H1 (cell line): ENCODE measurements at regions not wholly inside any gene's neighbourhood (a gene's known extent, or its start where the extent isn't known, plus 50 kb on each side); places are given as distances from the start of the nearest gene placed in this dataset.

Experiments
- CTCF ChIA-PET: fragments of 300-600 bp; sonication (Branson Sonifier 250); formaldehyde crosslinking; loops from one replicate; lab custom pipeline; 2021; ENCODE audit not compliant: partially characterized antibody; lab: Charles Lee
- POLR2A ChIA-PET: fragments of 300-600 bp; sonication (Branson Sonifier 250); formaldehyde crosslinking; loops from one replicate; lab custom pipeline; 2021; ENCODE audit warnings: inconsistent platforms; ENCODE audit not compliant: partially characterized antibody; lab: Charles Lee
- DNase-seq, 2 experiments: peaks; one replicate each; pipeline versions ENCODE4 v3.0.0 to v3.0.0-alpha.2; 2010 to 2022; ENCODE audit warnings: low spot score in 2 of 2, low read depth in 1 of 2, mixed read lengths in 1 of 2
- FAIRE-seq: peaks from 2 replicates; lab custom pipeline; 2011; peaks lifted over from hg19 to GRCh38; lab: Jason Lieb, UNC
- H2AFZ ChIP-seq: 2 replicates; pipeline ENCODE4 v1.8.1; 2012; ENCODE audit warnings: low read length, inconsistent platforms
- H2AK5ac ChIP-seq: 2 replicates; pipeline ENCODE4 v1.6.1; 2013; ENCODE audit warnings: low read depth, low read length
- H2BK120ac ChIP-seq: replicated peaks from 2 replicates; pipeline ENCODE3; 2013; ENCODE audit warnings: low read depth, low read length, inconsistent platforms
- H2BK12ac ChIP-seq: 2 replicates; pipeline ENCODE4 v1.6.1; 2013; ENCODE audit warnings: low read depth, low read length
- H2BK15ac ChIP-seq: 2 replicates; pipeline ENCODE4 v1.6.1; 2013; ENCODE audit warnings: low read length
- H2BK20ac ChIP-seq: 2 replicates; pipeline ENCODE4 v1.6.1; 2013; ENCODE audit warnings: low read length
- H2BK5ac ChIP-seq: 2 replicates; pipeline ENCODE4 v1.6.1; 2013; ENCODE audit warnings: low read depth, low read length
- H3K14ac ChIP-seq: 2 replicates; pipeline ENCODE4 v1.6.1; 2013; ENCODE audit warnings: inconsistent platforms; ENCODE audit not compliant: insufficient read length
- H3K18ac ChIP-seq: 2 replicates; pipeline ENCODE4 v1.6.1; 2013; ENCODE audit warnings: low read length; ENCODE audit errors: extremely low read depth
- H3K23ac ChIP-seq: 2 replicates; pipeline ENCODE4 v1.6.1; 2013; ENCODE audit warnings: inconsistent platforms; ENCODE audit not compliant: insufficient read length
- H3K23me2 ChIP-seq: 2 replicates; pipeline ENCODE4 v1.6.1; 2013; ENCODE audit warnings: low read depth, low read length
- H3K27ac ChIP-seq: 2 replicates; pipeline ENCODE4 v1.6.1; 2011; ENCODE audit warnings: low read depth, low read length, inconsistent platforms
- H3K27me3 ChIP-seq, 4 experiments: replicated peaks in 1 of 4; 1 replicate in 1 of 4; 2 replicates in 3 of 4; pipeline versions ENCODE4 v1.6.1 to v1.8.1; 2011 to 2013; ENCODE audit warnings: low read length in 3 of 4, mild to moderate bottlenecking in 3 of 4, inconsistent platforms in 2 of 4, mixed read lengths in 2 of 4, moderate library complexity in 1 of 4; ENCODE audit not compliant: control insufficient read depth in 3 of 4, insufficient read depth in 3 of 4; ENCODE audit errors: extremely low read depth in 1 of 4
- H3K36me3 ChIP-seq, 4 experiments: 2 replicates each; pipeline versions ENCODE4 v1.6.1 to v1.8.1; 2011 to 2013; ENCODE audit warnings: mild to moderate bottlenecking in 4 of 4, low read length in 3 of 4, moderate library complexity in 2 of 4, control low read depth in 1 of 4, inconsistent platforms in 1 of 4; ENCODE audit not compliant: insufficient read depth in 4 of 4, control insufficient read depth in 2 of 4
- H3K4ac ChIP-seq: replicated peaks from 2 replicates; pipeline ENCODE3; 2013; ENCODE audit warnings: low read length, low read depth, mixed read lengths, inconsistent platforms; ENCODE audit not compliant: insufficient read length
- H3K4me1 ChIP-seq, 4 experiments: replicated peaks in 1 of 4; 1 replicate in 1 of 4; 2 replicates in 3 of 4; pipeline versions ENCODE4 v1.6.1 to v1.8.1; 2011 to 2013; ENCODE audit warnings: low read length in 3 of 4, inconsistent platforms in 2 of 4, mixed read lengths in 1 of 4; ENCODE audit not compliant: insufficient read depth in 4 of 4, control insufficient read depth in 3 of 4
- H3K4me2 ChIP-seq, 2 experiments: 2 replicates each; pipeline versions ENCODE4 v1.6.1 to v1.8.1; 2011 to 2013; ENCODE audit warnings: low read depth in 2 of 2, low read length in 2 of 2, control low read depth in 1 of 2, inconsistent platforms in 1 of 2, mild to moderate bottlenecking in 1 of 2; ENCODE audit not compliant: insufficient read depth in 1 of 2
- H3K4me3 ChIP-seq, 4 experiments: fragments of 200-600, 300-600 bp in 1 of 4; sonication (generic), shearing (Covaris generic), sonication (Bioruptor Twin) in 1 of 4; 2 replicates each; pipeline versions ENCODE4 v1.5.1 to v1.8.1; 2011 to 2016; ENCODE audit warnings: low read length in 4 of 4, low read depth in 3 of 4, control low read depth in 2 of 4, inconsistent platforms in 2 of 4, mild to moderate bottlenecking in 2 of 4, mixed read lengths in 1 of 4, moderate library complexity in 1 of 4; ENCODE audit not compliant: insufficient read depth in 2 of 4; ENCODE audit errors: extremely low read depth in 1 of 4
- H3K56ac ChIP-seq: replicated peaks from 2 replicates; pipeline ENCODE3; 2013; ENCODE audit warnings: low read depth, mild to moderate bottlenecking, mixed read lengths, low read length, inconsistent platforms; ENCODE audit not compliant: insufficient read length
- H3K79me1 ChIP-seq: 2 replicates; pipeline ENCODE4 v1.6.1; 2013; ENCODE audit warnings: low read depth, low read length, control low read depth
- H3K79me2 ChIP-seq, 2 experiments: 2 replicates each; pipeline versions ENCODE4 v1.6.1 to v1.8.1; 2012 to 2013; ENCODE audit warnings: low read length in 2 of 2, mild to moderate bottlenecking in 2 of 2, inconsistent platforms in 1 of 2; ENCODE audit not compliant: insufficient read depth in 2 of 2, control insufficient read depth in 1 of 2
- H3K9ac ChIP-seq, 4 experiments: replicated peaks in 1 of 4; 1 replicate in 1 of 4; 2 replicates in 3 of 4; pipeline versions ENCODE4 v1.6.1 to v1.8.1; 2011 to 2013; ENCODE audit warnings: low read depth in 3 of 4, low read length in 3 of 4, control low read depth in 2 of 4, mild to moderate bottlenecking in 2 of 4, moderate library complexity in 2 of 4, inconsistent platforms in 1 of 4; ENCODE audit errors: extremely low read depth in 1 of 4
- H3K9me3 ChIP-seq, 2 experiments: 2 replicates each; pipeline versions ENCODE4 v1.6.1 to v1.8.1; 2012 to 2013; ENCODE audit warnings: mild to moderate bottlenecking in 2 of 2, moderate library complexity in 2 of 2, control low read depth in 1 of 2, inconsistent platforms in 1 of 2, low read depth in 1 of 2, low read length in 1 of 2, mixed read lengths in 1 of 2; ENCODE audit not compliant: insufficient read depth in 2 of 2
- H4K20me1 ChIP-seq, 2 experiments: replicated peaks in 1 of 2; 2 replicates each; pipeline versions ENCODE3 to v1.8.1; 2011 to 2013; ENCODE audit warnings: inconsistent platforms in 2 of 2, low read length in 2 of 2, mild to moderate bottlenecking in 1 of 2; ENCODE audit not compliant: insufficient read depth in 2 of 2, control insufficient read depth in 1 of 2
- H4K5ac ChIP-seq: 2 replicates; pipeline ENCODE4 v1.6.1; 2013; ENCODE audit warnings: low read length, low read depth, mixed read lengths, inconsistent platforms; ENCODE audit not compliant: insufficient read length
- H4K8ac ChIP-seq: 2 replicates; pipeline ENCODE4 v1.8.0; 2013; ENCODE audit warnings: mild to moderate bottlenecking, moderate library complexity, low read length, inconsistent platforms; ENCODE audit not compliant: insufficient read depth; ENCODE audit errors: extremely low read depth
- H4K91ac ChIP-seq: replicated peaks from 2 replicates; pipeline ENCODE3; 2013; ENCODE audit warnings: low read length, mixed read lengths, inconsistent platforms; ENCODE audit not compliant: insufficient read length
- CBX8 ChIP-seq: fragments of 300-800, 300-1000 bp; sonication (generic); IDR thresholded peaks from 2 replicates; pipeline ENCODE4 v1.7.1; 2016; ENCODE audit warnings: low read depth, low read length, borderline replicate concordance
- CEBPB ChIP-seq: IDR thresholded peaks from 2 replicates; pipeline ENCODE4 v1.6.1; 2012; ENCODE audit warnings: low read depth, low read length
- CHD2 ChIP-seq: IDR thresholded peaks from 2 replicates; pipeline ENCODE4 v1.6.1; 2012; ENCODE audit warnings: low read length, improper control_type of control experiment
- EGR1 ChIP-seq: IDR thresholded peaks from 2 replicates; pipeline ENCODE4 v1.6.1; 2011; ENCODE audit warnings: low read depth, low read length, borderline replicate concordance
- MAFK ChIP-seq: IDR thresholded peaks from 2 replicates; pipeline ENCODE4 v1.6.1; 2012; ENCODE audit warnings: low read depth, mild to moderate bottlenecking, improper control_type of control experiment, low read length
- PHF8 ChIP-seq: fragments of 200-600 bp; sonication (generic); conservative IDR thresholded peaks from 2 replicates; pipeline ENCODE4 v1.7.1; 2012; ENCODE audit warnings: low read depth, mild to moderate bottlenecking, inconsistent platforms, low read length, moderate library complexity
- POU5F1 ChIP-seq: IDR thresholded peaks from 2 replicates; pipeline ENCODE4 v1.6.1; 2011; ENCODE audit warnings: low read depth, mild to moderate bottlenecking, low read length, moderate library complexity
- RFX5 ChIP-seq: IDR thresholded peaks from 2 replicates; pipeline ENCODE4 v1.6.1; 2011; ENCODE audit warnings: low read depth, low read length, improper control_type of control experiment, borderline replicate concordance
- SAP30 ChIP-seq: fragments of 300-600 bp; sonication (generic); IDR thresholded peaks from 2 replicates; pipeline ENCODE4 v1.7.1; 2012; ENCODE audit warnings: low read length, moderate library complexity, mild to moderate bottlenecking, inconsistent platforms; ENCODE audit not compliant: insufficient read depth, insufficient replicate concordance
- SIRT6 ChIP-seq: IDR thresholded peaks from one replicate; pipeline ENCODE4 v1.7.1; 2012; ENCODE audit warnings: low read length, inconsistent platforms
- SRF ChIP-seq: IDR thresholded peaks from 2 replicates; pipeline ENCODE4 v1.6.1; 2011; ENCODE audit warnings: mild to moderate bottlenecking, low read depth, low read length, moderate library complexity
- TAF7 ChIP-seq: optimal IDR thresholded peaks from 2 replicates; pipeline ENCODE3; 2011; ENCODE audit warnings: low read depth, mild to moderate bottlenecking, inconsistent platforms, low read length, moderate library complexity, borderline replicate concordance
- WGBS, 2 experiments: shearing (Covaris generic) in 1 of 2; methylation state at CpG; one replicate each; pipeline versions ENCODE4 v1.1.6 to v1.1.7; 2013 to 2015; ENCODE audit warnings: low lambda C conversion rate in 2 of 2, mixed read lengths in 2 of 2, inconsistent platforms in 1 of 2, low coverage in 1 of 2, missing lambda C conversion rate in 1 of 2; ENCODE audit not compliant: insufficient replicate concordance in 2 of 2, insufficient coverage in 1 of 2, insufficient read length in 1 of 2; ENCODE audit errors: extremely low coverage in 1 of 2, missing lambda C conversion rate in 1 of 2; 5-methylcytosine and 5-hydroxymethylcytosine counted together
- TF ChIP-seq, protein P1 (sequence below), 3 experiments: IDR thresholded peaks; 1 replicate in 2 of 3; 2 replicates in 1 of 3; pipeline versions ENCODE4 v1.5.1 to v1.6.1; 2011; ENCODE audit warnings: low read length in 3 of 3, mild to moderate bottlenecking in 3 of 3, inconsistent platforms in 2 of 3, low read depth in 1 of 3, moderate library complexity in 1 of 3; ENCODE audit not compliant: insufficient read depth in 1 of 3; ENCODE audit errors: control extremely low read depth in 1 of 3

DNA sequence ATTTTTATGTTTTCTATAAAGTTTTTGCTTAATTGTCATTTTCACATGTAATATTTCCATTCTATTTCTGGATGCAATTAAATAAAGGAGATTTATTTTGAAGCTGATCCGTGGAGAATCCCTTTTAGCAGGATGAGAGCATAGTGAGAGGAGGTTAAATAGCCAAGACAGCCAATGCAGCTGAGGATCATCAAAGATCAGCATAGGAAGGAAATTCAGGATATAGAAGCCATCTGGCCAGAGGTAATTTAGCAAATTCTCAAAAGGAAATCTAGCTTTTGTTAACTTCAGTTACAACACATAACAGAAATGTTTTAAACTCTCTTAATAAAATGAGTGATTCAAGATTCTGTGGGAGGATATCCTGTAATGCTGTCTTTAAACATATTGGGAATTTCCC, 122.8 kb upstream of the PDE3A start:
- Histone ChIP-seq H3K36me3 (no peaks in the 10 kb centered on the region), H3K27me3 (no peaks in the 10 kb centered on the region), H2BK12ac (no peak overlapping the region), H3K4ac (no peak overlapping the region), H3K9ac (no peak overlapping the region), H3K4me3 (no peak overlapping the region), H2BK120ac (no peak overlapping the region), H3K56ac (no peak overlapping the region), H4K20me1 (no peaks in the 10 kb centered on the region), H4K5ac (no peak overlapping the region), H2BK15ac (no peak overlapping the region), H3K4me2 (no peak overlapping the region), H3K9me3 (no peaks in the 10 kb centered on the region), H3K79me2 (no peaks in the 10 kb centered on the region), H4K91ac (no peak overlapping the region), H2BK20ac (no peak overlapping the region), H2AFZ (no peak overlapping the region), H3K4me1 (no peaks in the 10 kb centered on the region), H3K79me1 (no peaks in the 10 kb centered on the region), H4K8ac (no peak overlapping the region), H2BK5ac (no peak overlapping the region), H3K23me2 (no peaks in the 10 kb centered on the region), H3K27ac (no peak overlapping the region), H3K14ac (no peak overlapping the region), H3K23ac (no peak overlapping the region), H2AK5ac (no peak overlapping the region), H3K18ac (no peak overlapping the region)
- DNase-seq, result no peak
- CTCF ChIA-PET, result interaction anchor here (0.6 to 1.8 kb wide), 3 partner anchors 22 to 1889 kb away, joined by 3 to 4 read pairs (median 3); no protein-coding TSS in a partner anchor
- POLR2A ChIA-PET, result no interaction called here
- 81% methylated on average over 1 of the region's 1 CpG; no CpG with 5 or more reads in 1 of the 2 experiments for WGBS, 2 experiments
- FAIRE-seq, result no peak
- no peak for TF ChIP-seq SRF
- no peak for TF ChIP-seq CBX8
- TF ChIP-seq POU5F1, result no peak
- no peak for TF ChIP-seq SAP30
- TF ChIP-seq, protein P1, sequence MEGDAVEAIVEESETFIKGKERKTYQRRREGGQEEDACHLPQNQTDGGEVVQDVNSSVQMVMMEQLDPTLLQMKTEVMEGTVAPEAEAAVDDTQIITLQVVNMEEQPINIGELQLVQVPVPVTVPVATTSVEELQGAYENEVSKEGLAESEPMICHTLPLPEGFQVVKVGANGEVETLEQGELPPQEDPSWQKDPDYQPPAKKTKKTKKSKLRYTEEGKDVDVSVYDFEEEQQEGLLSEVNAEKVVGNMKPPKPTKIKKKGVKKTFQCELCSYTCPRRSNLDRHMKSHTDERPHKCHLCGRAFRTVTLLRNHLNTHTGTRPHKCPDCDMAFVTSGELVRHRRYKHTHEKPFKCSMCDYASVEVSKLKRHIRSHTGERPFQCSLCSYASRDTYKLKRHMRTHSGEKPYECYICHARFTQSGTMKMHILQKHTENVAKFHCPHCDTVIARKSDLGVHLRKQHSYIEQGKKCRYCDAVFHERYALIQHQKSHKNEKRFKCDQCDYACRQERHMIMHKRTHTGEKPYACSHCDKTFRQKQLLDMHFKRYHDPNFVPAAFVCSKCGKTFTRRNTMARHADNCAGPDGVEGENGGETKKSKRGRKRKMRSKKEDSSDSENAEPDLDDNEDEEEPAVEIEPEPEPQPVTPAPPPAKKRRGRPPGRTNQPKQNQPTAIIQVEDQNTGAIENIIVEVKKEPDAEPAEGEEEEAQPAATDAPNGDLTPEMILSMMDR (IDR thresholded peaks at IDR 0.05; ENCODE audit: control extremely low read depth in 1 of 3, insufficient read depth in 1 of 3, low read depth in 1 of 3, low read length in 3 of 3), result no peak
- no peak for TF ChIP-seq CEBPB
- TF ChIP-seq EGR1, result no peak
- no peak for TF ChIP-seq MAFK
- no peak for TF ChIP-seq RFX5
- no peak for TF ChIP-seq TAF7
- TF ChIP-seq CHD2, result no peak
- TF ChIP-seq SIRT6, result no peak
- TF ChIP-seq PHF8, result no peak
